H9 (cell line): ENCODE measurements at regions not wholly inside any gene's neighbourhood (a gene's known extent, or its start where the extent isn't known, plus 50 kb on each side); places are given as distances from the start of the nearest gene placed in this dataset.
A peak's percentile ranks its signal among the peaks of the same experiment; 100 is the strongest.

Experiments used
- DNase-seq: peaks from one replicate; pipeline ENCODE4 v3.0.0-alpha.2; 2017
- H2AFZ ChIP-seq: one replicate; pipeline ENCODE4 v1.6.1; 2013; ENCODE audit warnings: mild to moderate bottlenecking, low read length, control low read depth, moderate library complexity
- H2AK5ac ChIP-seq: 2 replicates; pipeline ENCODE4 v1.6.1; 2013; ENCODE audit warnings: low read length, control low read depth, mixed read lengths; ENCODE audit not compliant: insufficient read length
- H2BK120ac ChIP-seq: one replicate; pipeline ENCODE4 v1.6.1; 2013; ENCODE audit warnings: low read depth, mild to moderate bottlenecking, low read length, control low read depth, inconsistent platforms; ENCODE audit not compliant: poor library complexity, severe bottlenecking
- H2BK12ac ChIP-seq: 2 replicates; pipeline ENCODE4 v1.6.1; 2013; ENCODE audit warnings: low read length, control low read depth, mixed read lengths, low read depth; ENCODE audit not compliant: insufficient read length
- H2BK15ac ChIP-seq: 2 replicates; pipeline ENCODE4 v1.6.1; 2013; ENCODE audit warnings: low read depth, low read length, control low read depth
- H2BK20ac ChIP-seq: one replicate; pipeline ENCODE4 v1.6.1; 2013; ENCODE audit warnings: low read depth, mild to moderate bottlenecking, low read length, control low read depth, inconsistent platforms; ENCODE audit not compliant: poor library complexity, severe bottlenecking
- H2BK5ac ChIP-seq: 2 replicates; pipeline ENCODE4 v1.6.1; 2013; ENCODE audit warnings: low read length, control low read depth, mixed read lengths; ENCODE audit not compliant: insufficient read length
- H3K14ac ChIP-seq: 2 replicates; pipeline ENCODE4 v1.6.1; 2013; ENCODE audit warnings: low read length, control low read depth; ENCODE audit not compliant: insufficient read depth
- H3K18ac ChIP-seq: 2 replicates; pipeline ENCODE4 v1.6.1; 2013; ENCODE audit warnings: low read depth, mild to moderate bottlenecking, mixed read lengths, low read length, control low read depth; ENCODE audit not compliant: insufficient read length
- H3K23ac ChIP-seq: 2 replicates; pipeline ENCODE4 v1.6.1; 2013; ENCODE audit warnings: low read length, control low read depth, mixed read lengths, low read depth; ENCODE audit not compliant: insufficient read length
- H3K23me2 ChIP-seq: 2 replicates; pipeline ENCODE4 v1.6.1; 2013; ENCODE audit warnings: low read depth, mild to moderate bottlenecking, mixed read lengths, low read length, control low read depth; ENCODE audit not compliant: insufficient read length, poor library complexity, severe bottlenecking
- H3K27ac ChIP-seq: 2 replicates; pipeline ENCODE4 v1.5.1; 2013; ENCODE audit warnings: low read length, control low read depth, mixed read lengths, low read depth; ENCODE audit not compliant: insufficient read length
- H3K27me3 ChIP-seq: 2 replicates; pipeline ENCODE4 v1.6.1; 2013; ENCODE audit warnings: low read length, control low read depth, inconsistent platforms; ENCODE audit not compliant: insufficient read depth
- H3K4ac ChIP-seq: 2 replicates; pipeline ENCODE4 v1.6.1; 2013; ENCODE audit warnings: low read depth, mild to moderate bottlenecking, control low read depth, inconsistent platforms, low read length, moderate library complexity
- H3K4me1 ChIP-seq: 2 replicates; pipeline ENCODE4 v1.6.1; 2013; ENCODE audit warnings: low read length, control low read depth, inconsistent platforms; ENCODE audit not compliant: insufficient read depth
- H3K4me2 ChIP-seq: 2 replicates; pipeline ENCODE4 v1.6.1; 2013; ENCODE audit warnings: low read length, control low read depth, mixed read lengths; ENCODE audit not compliant: insufficient read length, insufficient read depth
- H3K56ac ChIP-seq: 2 replicates; pipeline ENCODE4 v1.6.1; 2013; ENCODE audit warnings: low read depth, mild to moderate bottlenecking, mixed read lengths, low read length, control low read depth; ENCODE audit not compliant: insufficient read length
- H3K79me1 ChIP-seq: 2 replicates; pipeline ENCODE4 v1.6.1; 2013; ENCODE audit warnings: low read depth, mild to moderate bottlenecking, moderate library complexity, low read length, control low read depth, inconsistent platforms; ENCODE audit not compliant: insufficient read depth, poor library complexity, severe bottlenecking
- H3K79me2 ChIP-seq: 2 replicates; pipeline ENCODE4 v1.6.1; 2013; ENCODE audit warnings: low read length, control low read depth, inconsistent platforms; ENCODE audit not compliant: insufficient read depth
- H3K9ac ChIP-seq: 2 replicates; pipeline ENCODE4 v1.6.1; 2013; ENCODE audit warnings: low read length, control low read depth, mixed read lengths; ENCODE audit not compliant: insufficient read length; ENCODE audit errors: extremely low read depth
- H3K9me3 ChIP-seq: one replicate; pipeline ENCODE4 v1.6.1; 2013; ENCODE audit warnings: low read depth, low read length, inconsistent platforms; ENCODE audit not compliant: control insufficient read depth
- H3T11ph ChIP-seq: one replicate; pipeline ENCODE4 v1.6.1; 2013; ENCODE audit warnings: mild to moderate bottlenecking, low read length, control low read depth, inconsistent platforms
- H4K20me1 ChIP-seq: one replicate; pipeline ENCODE4 v1.6.1; 2013; ENCODE audit not compliant: control insufficient read depth, insufficient read length, insufficient read depth
- H4K5ac ChIP-seq: 2 replicates; pipeline ENCODE4 v1.6.1; 2013; ENCODE audit warnings: low read depth, mild to moderate bottlenecking, mixed read lengths, low read length, control low read depth; ENCODE audit not compliant: insufficient read length
- H4K8ac ChIP-seq: replicated peaks from 2 replicates; pipeline ENCODE4 v1.6.1; 2013; ENCODE audit warnings: low read length, control low read depth, mixed read lengths, low read depth; ENCODE audit not compliant: insufficient read length
- H4K91ac ChIP-seq: 2 replicates; pipeline ENCODE4 v1.6.1; 2013; ENCODE audit warnings: low read depth, mild to moderate bottlenecking, moderate library complexity, mixed read lengths, low read length, control low read depth; ENCODE audit not compliant: insufficient read length
- H3K27ac Mint-ChIP-seq, 3 experiments: 2 replicates in 2 of 3; 3 replicates in 1 of 3; pipeline ENCODE4 v1.8.0; 2020 to 2021; ENCODE audit warnings: mixed read lengths in 3 of 3, mild to moderate bottlenecking in 1 of 3, moderate library complexity in 1 of 3
- H3K27me3 Mint-ChIP-seq: 2 replicates; pipeline ENCODE4 v1.8.0; 2021; ENCODE audit warnings: low read depth, mild to moderate bottlenecking, moderate library complexity, mixed read lengths
- H3K36me3 Mint-ChIP-seq, 3 experiments: 2 replicates in 2 of 3; 3 replicates in 1 of 3; pipeline ENCODE4 v1.8.0; 2020 to 2021; ENCODE audit warnings: low read depth in 3 of 3, mixed read lengths in 3 of 3; ENCODE audit not compliant: insufficient read depth in 1 of 3
- H3K4me1 Mint-ChIP-seq, 2 experiments: 2 replicates each; pipeline ENCODE4 v1.8.0; 2020; ENCODE audit warnings: mixed read lengths in 2 of 2
- H3K4me3 Mint-ChIP-seq, 2 experiments: 2 replicates in 1 of 2; 3 replicates in 1 of 2; pipeline ENCODE4 v1.8.0; 2020 to 2021; ENCODE audit warnings: mild to moderate bottlenecking in 2 of 2, mixed read lengths in 2 of 2, moderate library complexity in 1 of 2
- H3K9me3 Mint-ChIP-seq, 2 experiments: 2 replicates in 1 of 2; 3 replicates in 1 of 2; pipeline ENCODE4 v1.8.0; 2020; ENCODE audit warnings: mild to moderate bottlenecking in 2 of 2, mixed read lengths in 2 of 2, moderate library complexity in 1 of 2
- TF ChIP-seq, protein P1 (sequence below): fragments of 200-600 bp; sonication (generic); conservative IDR thresholded peaks from 3 replicates; pipeline ENCODE4 v1.8.0; 2021; ENCODE audit warnings: antibody characterized with exemption, mild to moderate bottlenecking

DNA sequence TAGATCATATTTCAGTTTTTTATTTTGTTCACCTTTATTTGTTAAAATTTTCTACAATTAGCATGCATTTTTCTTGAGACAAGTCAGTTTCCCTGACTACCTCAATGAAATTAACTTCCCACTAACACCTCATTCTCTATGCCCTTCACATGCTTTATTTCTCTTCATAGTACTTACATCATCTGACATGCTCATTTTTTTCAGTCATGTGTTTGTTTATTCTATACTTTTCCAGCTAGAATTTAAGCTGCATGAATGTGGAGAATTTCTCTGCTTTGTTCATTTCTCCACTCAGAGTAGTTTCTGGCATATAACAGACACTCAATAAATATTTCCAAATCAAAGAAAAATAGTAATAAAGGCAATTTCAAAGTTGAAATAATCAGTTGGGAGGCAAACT is 78.9 kb upstream of the SCN7A start:
- Histone ChIP-seq H4K5ac (no peak overlapping the region), H4K20me1 (no peaks in the 10 kb centered on the region), H3K27me3 (no peaks in the 10 kb centered on the region), H3K79me1 (no peaks in the 10 kb centered on the region), H2BK20ac (no peak overlapping the region), H3K23ac (no peak overlapping the region), H3K27ac (no peak overlapping the region), H3K18ac (no peak overlapping the region), H2AK5ac (no peak overlapping the region), H3K56ac (no peak overlapping the region), H2BK120ac (no peak overlapping the region), H3K4ac (no peak overlapping the region), H2BK15ac (no peak overlapping the region), H2BK12ac (no peak overlapping the region), H2AFZ (no peak overlapping the region), H2BK5ac (no peak overlapping the region), H3K23me2 (no peaks in the 10 kb centered on the region), H3K4me1 (no peaks in the 10 kb centered on the region; the same call in 1 of the 2 replicates), H3K14ac (no peak overlapping the region), H4K91ac (no peak overlapping the region), H3K9ac (no peak overlapping the region), H3T11ph (no peak overlapping the region), H3K9me3 (no peaks in the 10 kb centered on the region), H3K79me2 (no peaks in the 10 kb centered on the region), H3K4me2 (no peak overlapping the region), H4K8ac (no peak overlapping the region)
- no peak overlapping the region for H3K4me3 Mint-ChIP-seq
- H3K27me3 Mint-ChIP-seq = no peaks in the 10 kb centered on the region
- DNase-seq = no peak
- TF ChIP-seq, protein P1, sequence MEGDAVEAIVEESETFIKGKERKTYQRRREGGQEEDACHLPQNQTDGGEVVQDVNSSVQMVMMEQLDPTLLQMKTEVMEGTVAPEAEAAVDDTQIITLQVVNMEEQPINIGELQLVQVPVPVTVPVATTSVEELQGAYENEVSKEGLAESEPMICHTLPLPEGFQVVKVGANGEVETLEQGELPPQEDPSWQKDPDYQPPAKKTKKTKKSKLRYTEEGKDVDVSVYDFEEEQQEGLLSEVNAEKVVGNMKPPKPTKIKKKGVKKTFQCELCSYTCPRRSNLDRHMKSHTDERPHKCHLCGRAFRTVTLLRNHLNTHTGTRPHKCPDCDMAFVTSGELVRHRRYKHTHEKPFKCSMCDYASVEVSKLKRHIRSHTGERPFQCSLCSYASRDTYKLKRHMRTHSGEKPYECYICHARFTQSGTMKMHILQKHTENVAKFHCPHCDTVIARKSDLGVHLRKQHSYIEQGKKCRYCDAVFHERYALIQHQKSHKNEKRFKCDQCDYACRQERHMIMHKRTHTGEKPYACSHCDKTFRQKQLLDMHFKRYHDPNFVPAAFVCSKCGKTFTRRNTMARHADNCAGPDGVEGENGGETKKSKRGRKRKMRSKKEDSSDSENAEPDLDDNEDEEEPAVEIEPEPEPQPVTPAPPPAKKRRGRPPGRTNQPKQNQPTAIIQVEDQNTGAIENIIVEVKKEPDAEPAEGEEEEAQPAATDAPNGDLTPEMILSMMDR = no peak
- H3K27ac Mint-ChIP-seq = peak overlapping the region in 1 of 3 experiments; percentile 94; a peak in 3 of 7 replicates
- no peaks in the 10 kb centered on the region for H3K9me3 Mint-ChIP-seq
- no peaks in the 10 kb centered on the region for H3K36me3 Mint-ChIP-seq
- peaks cover 13 to 18% of the 10 kb centered on the region in 2 experiments for H3K4me1 Mint-ChIP-seq
